ENCODE measurements at regions not wholly inside any gene's neighbourhood (a gene's known extent, or its start where the extent isn't known, plus 50 kb on each side); places are given as distances from the start of the nearest gene placed in this dataset.
"Not testable (repeated sequence)": the region's sequence is repeated elsewhere in the genome, so short reads cannot be mapped to it uniquely, and the experiment has no call there.

DNA sequence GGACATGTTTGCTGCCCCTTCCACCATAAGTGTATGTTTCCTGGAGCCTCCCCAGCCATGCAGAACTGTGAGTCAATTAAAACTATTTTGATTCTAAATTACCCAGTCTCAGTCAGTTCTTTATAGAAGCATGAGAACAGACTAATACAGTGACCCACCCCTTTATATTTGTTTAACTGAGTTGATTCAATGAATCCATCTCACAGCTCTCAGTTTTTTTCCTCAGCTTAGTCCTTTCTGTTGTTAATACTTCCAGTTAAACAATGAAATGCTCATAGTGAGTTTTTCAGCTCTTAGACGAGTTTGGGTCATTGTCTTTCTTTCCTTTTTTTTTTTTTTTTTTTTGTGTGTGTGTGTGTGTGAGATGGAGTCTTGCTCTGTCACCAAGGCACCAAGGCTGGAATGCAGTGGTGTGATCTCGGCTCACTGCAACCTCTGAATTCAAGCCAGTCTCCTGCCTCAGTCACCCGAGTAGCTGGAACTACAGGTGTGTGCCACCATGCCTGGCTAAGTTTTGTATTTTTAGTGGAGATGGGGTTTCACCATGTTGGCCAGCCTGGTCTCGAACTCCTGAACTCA, 627.4 kb downstream of the SPATA31A7 start:
- not testable (repeated sequence) for H3K9me3 Mint-ChIP-seq; H3K27me3 Mint-ChIP-seq; H3K36me3 Mint-ChIP-seq (ENCODE audit: low read depth); H3K27ac Mint-ChIP-seq; H3K4me1 Mint-ChIP-seq (ENCODE audit: low read depth); DNase-seq; H3K4me3 Mint-ChIP-seq

DNA sequence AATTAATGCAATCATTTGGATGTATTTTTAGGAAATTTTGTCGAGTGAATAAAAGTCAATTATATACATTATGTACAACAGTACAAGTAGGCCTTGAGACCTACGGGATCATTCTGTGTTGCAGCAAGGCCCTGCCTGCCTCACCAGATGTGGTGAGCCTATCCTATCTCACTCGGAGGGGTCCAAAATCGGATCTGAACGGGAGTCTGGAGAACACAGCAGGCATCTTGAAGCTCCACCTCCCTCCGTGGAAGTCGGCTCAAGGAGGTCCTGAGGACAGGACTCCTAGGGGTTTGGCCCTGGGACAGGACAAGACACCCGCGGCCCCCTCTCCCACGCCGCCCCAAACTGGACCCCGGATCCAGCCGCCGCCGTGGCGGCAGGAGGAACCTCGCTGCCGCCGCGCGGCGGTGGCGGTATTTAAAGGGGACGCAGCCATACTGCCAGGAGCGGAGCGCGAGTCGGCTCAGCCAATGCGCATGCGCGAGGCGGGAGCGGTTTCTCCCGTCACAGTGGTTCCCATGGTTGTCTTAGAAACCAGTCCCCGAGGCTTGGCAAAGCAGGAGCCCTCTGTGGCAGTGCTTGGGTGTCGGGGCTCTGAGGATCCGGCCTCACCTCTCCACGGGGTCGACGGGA, 663.9 kb downstream of the SPATA31A7 start:
- not testable (repeated sequence) for H3K27me3 Mint-ChIP-seq; H3K27ac Mint-ChIP-seq; H3K36me3 Mint-ChIP-seq (ENCODE audit: low read depth); H3K9me3 Mint-ChIP-seq; H3K4me3 Mint-ChIP-seq; H3K4me1 Mint-ChIP-seq (ENCODE audit: low read depth)
- DNase-seq = peak; percentile 89

DNA sequence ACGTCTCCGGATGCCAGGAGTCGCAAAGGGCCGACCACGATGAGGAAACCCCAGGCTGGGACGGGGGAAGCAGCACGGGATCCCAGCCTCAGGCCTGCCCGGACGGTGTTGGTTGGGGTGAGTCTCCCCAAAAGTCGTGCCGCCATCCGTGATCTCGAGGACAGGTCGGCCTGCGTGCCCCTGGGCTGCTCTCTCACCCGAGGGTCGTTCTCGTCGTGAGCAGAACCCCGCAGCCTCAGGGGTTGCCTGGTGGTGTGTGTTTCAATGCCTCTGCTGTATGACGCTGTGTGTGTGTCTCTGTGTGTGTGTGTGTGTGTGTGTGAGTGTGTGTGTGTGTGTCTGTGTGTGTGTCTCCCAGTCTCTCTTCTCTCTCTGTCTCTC, 664.4 kb downstream of the SPATA31A7 start:
- not testable (repeated sequence) for DNase-seq, H3K27ac Mint-ChIP-seq, H3K9me3 Mint-ChIP-seq

DNA sequence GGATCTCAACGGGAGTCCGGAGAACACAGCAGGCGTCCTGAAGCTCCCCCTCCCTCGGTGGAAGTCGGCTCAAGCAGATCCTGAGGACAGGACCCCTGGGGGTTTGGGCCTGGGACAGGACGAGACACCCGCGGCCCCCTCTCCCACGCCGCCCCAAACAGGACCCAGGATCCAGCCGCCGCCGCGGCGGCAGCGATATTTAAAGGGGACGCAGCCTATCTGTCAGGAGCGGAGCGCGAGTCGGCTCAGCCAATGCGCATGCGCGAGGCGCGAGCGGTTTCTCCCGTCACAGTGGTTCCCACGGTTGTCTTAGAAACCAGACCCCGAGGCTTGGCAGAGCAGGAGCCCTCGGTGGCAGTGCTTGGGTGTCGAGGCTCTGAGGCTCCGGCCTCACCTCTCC, 666.4 kb downstream of the SPATA31A7 start:
- H3K4me1 Mint-ChIP-seq (ENCODE audit: low read depth); H3K27ac Mint-ChIP-seq; H3K4me3 Mint-ChIP-seq; DNase-seq; H3K27me3 Mint-ChIP-seq; H3K36me3 Mint-ChIP-seq (ENCODE audit: low read depth); H3K9me3 Mint-ChIP-seq: not testable (repeated sequence)

More for the DNA sequence above, 664.4 kb downstream of the SPATA31A7 start:
- H3K4me3 Mint-ChIP-seq; H3K36me3 Mint-ChIP-seq (ENCODE audit: low read depth); H3K4me1 Mint-ChIP-seq (ENCODE audit: low read depth); H3K27me3 Mint-ChIP-seq: not testable (repeated sequence)

DNA sequence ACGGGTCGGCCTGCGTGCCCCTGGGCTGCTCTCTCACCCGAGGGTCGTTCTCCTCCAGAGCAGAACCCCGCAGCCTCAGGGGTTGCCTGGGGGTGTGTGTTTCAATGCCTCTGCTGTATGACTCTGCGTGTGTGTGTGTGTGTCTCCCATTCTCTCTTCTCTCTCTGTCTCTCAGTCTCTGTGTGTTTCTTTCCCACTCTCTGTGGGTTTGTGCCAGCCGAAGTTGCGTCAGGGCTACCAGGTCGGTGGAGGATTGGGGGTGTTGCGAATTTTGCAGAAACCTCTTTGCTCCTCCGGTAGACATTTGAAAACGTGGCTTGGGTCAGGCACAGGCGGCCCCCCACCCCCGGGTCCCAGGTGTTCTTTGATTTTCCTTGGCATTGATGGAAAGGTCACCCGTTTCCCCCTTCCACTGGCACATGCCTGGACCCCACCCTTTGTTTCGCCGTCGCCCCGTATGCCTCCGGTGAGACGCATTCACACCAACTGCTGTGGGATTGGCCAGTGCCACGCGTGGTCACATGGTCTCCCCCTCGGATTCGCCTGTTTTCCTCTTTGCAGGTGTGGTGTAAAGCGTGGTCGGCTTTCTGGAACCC, 667.1 kb downstream of the SPATA31A7 start:
- not testable (repeated sequence) for H3K27me3 Mint-ChIP-seq; H3K36me3 Mint-ChIP-seq (ENCODE audit: low read depth); H3K4me3 Mint-ChIP-seq; H3K9me3 Mint-ChIP-seq; H3K4me1 Mint-ChIP-seq (ENCODE audit: low read depth); H3K27ac Mint-ChIP-seq
- DNase-seq = peak; percentile 33

DNA sequence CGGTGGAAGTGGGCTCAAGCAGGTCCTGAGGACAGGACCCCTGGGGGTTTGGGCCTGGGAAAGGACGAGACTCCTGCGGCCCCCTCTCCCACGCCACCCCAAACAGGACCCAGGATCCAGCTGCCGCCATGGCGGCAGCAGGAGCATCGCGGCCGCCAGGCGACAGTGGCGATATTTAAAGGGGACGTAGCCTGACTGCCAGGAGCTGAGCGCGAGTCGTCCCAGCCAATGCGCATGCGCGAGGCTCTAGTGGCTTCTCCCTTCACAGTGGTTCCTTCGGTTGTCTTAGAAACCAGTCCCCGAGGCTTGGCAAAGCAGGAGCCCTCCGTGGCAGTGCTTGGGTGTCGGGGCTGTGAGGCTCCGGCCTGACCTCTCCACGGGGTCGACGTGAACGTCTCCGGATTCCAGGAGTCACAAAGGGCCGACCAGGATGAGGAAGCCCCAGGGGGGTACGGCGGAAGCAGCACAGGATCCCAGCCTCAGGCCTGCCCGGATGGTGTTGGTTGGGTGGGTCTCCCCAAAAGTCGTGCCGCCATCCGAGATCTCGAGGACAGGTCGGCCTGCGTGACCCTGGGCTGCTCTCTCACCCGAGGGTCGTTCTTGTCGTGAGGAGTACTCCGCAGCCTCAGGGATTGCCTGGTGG, 668.0 kb downstream of the SPATA31A7 start:
- not testable (repeated sequence) for H3K9me3 Mint-ChIP-seq; H3K4me1 Mint-ChIP-seq (ENCODE audit: low read depth); H3K27me3 Mint-ChIP-seq; H3K27ac Mint-ChIP-seq; H3K4me3 Mint-ChIP-seq; H3K36me3 Mint-ChIP-seq (ENCODE audit: low read depth); DNase-seq

DNA sequence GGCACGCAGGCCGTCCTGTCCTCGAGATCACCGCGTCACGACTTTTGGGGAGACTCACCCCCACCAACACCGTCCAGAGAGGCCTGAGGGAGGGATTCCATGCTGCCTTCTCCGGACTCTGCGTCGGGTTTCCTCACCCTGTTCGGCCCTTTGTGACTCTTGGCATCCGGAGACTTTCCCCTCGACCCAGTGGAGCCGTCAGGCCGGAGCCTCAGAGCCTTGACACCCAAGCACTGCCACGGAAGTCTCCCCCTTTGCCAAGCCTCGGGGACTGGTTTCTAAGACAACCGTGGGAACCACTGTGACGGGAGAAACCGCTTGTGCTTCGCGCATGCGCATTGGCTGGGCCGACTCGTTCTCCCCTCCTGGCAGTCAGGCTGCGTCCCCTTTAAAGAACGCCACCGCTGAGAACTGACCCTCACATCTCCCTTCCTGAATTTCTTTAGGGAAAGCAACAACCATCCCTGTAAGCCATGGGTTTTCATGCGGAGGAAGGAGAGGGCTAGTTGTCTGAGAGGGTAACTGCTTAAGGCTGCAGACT, 672.7 kb downstream of the SPATA31A7 start:
- H3K27ac Mint-ChIP-seq; H3K27me3 Mint-ChIP-seq; H3K36me3 Mint-ChIP-seq (ENCODE audit: low read depth); H3K4me3 Mint-ChIP-seq; H3K9me3 Mint-ChIP-seq; H3K4me1 Mint-ChIP-seq (ENCODE audit: low read depth): not testable (repeated sequence)
- DNase-seq = peak; percentile 73

DNA sequence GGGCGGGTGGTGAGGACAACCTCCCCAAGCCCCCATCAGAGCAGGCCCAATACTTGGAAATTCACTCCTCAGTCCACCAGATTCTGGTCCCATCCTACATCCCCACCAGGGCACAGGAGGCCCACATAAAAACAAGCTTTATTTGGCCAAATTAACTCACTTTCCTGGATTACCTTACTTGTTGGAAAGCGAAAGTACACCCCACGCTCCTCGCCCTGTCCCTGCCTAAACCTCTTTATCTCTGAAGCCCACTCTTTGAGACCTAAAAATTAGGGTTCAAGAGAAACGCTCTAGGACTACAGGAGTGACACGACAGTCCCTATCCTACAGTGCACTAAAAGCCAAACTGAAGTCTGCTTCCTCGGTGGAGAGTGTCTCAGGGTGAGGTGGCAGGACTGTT, 674.6 kb downstream of the SPATA31A7 start:
- H3K27ac Mint-ChIP-seq; H3K9me3 Mint-ChIP-seq; H3K36me3 Mint-ChIP-seq (ENCODE audit: low read depth); H3K27me3 Mint-ChIP-seq; H3K4me1 Mint-ChIP-seq (ENCODE audit: low read depth); H3K4me3 Mint-ChIP-seq; DNase-seq: not testable (repeated sequence)

DNA sequence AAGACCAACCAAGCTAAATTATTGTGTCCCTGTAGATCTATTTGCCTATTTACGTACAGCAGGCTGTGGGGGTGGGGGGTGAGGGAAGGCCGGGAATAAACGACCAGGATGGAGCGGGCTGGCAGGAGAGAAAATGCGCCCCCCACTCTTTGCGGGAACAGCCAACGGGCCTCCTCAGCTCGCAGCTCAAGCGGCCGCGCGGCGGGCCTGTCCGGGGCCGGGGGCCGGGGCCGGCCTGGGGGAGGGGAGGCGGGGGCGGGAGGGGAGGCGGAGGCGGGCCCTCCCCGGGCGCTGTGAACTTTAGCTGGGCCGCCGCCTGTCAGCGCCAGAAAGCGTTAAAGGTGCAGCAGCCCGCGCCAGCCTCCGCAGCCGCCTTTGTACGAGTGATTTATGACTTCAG, 679.1 kb downstream of the SPATA31A7 start:
- DNase-seq, H3K4me3 Mint-ChIP-seq, H3K27ac Mint-ChIP-seq: not testable (repeated sequence)

DNA sequence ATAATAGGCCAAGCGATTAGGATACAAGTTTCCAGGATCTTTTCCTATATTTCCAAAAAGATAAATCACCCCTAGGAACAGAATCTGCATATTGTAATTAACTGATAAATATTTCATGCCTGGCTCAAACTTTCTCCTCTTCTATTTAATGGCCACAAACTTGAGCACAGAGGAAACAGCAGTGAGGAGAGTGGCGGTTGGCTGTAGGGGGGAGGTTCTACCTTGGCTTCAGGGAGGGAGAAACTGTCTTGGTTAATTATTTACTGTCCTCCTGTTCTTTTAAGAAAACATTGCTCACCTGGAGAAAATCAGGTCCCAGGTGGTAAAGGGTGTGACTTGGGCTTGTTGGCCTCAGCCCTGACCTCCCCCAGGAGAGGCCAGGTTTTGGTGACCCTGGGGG, 682.5 kb downstream of the SPATA31A7 start:
- not testable (repeated sequence) for H3K27ac Mint-ChIP-seq; DNase-seq; H3K9me3 Mint-ChIP-seq; H3K27me3 Mint-ChIP-seq; H3K36me3 Mint-ChIP-seq (ENCODE audit: low read depth); H3K4me1 Mint-ChIP-seq (ENCODE audit: low read depth); H3K4me3 Mint-ChIP-seq

More for the DNA sequence above, 679.1 kb downstream of the SPATA31A7 start:
- H3K27me3 Mint-ChIP-seq; H3K36me3 Mint-ChIP-seq (ENCODE audit: low read depth); H3K9me3 Mint-ChIP-seq; H3K4me1 Mint-ChIP-seq (ENCODE audit: low read depth): not testable (repeated sequence)

All from activated T-cell treated with anti-CD3 and anti-CD28 coated beads, Interleukin-2, amount 50 U/mL, for 24 hours (primary cell).